GM18499 (cell line): ENCODE measurements at regions not wholly inside any gene's neighbourhood (a gene's known extent, or its start where the extent isn't known, plus 50 kb on each side); places are given as distances from the start of the nearest gene placed in this dataset.

Source experiments
- ATAC-seq: cut with Tn5 transposase; IDR thresholded peaks from one replicate; pipeline ENCODE4 v1.9.1; 2021; ENCODE audit warnings: moderate number of reproducible peaks; ENCODE audit not compliant: insufficient read depth, unreplicated experiment

DNA sequence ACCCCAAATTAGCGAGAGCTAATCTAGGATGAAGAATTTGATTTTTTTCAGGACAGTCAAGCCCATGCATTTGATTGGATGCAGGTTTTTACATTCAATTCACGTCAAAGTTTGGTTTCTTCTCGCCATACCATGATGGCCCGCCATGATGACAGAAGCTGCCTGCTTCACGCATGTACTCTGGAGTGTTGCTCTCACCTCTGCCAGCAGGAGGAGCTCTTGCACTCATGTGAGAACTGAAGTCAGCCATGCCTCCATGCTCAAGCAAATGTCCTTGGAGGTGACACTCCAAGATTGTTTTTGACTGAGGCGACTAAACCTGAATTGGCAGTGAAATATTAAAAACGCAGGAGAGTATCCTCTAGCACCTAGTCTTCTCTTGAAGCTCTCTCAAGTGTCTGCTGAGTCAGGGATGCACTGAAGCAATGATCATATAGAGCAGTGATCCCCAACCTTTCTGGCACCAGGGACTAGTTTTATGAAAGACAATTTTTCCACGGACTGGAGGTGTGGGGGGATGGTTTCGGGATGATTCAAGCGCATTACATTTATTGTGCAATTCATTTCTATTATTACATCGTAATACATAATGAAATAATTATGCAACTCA, 120.9 kb downstream of the SAMMSON start:
- peak; percentile 99 for ATAC-seq

DNA sequence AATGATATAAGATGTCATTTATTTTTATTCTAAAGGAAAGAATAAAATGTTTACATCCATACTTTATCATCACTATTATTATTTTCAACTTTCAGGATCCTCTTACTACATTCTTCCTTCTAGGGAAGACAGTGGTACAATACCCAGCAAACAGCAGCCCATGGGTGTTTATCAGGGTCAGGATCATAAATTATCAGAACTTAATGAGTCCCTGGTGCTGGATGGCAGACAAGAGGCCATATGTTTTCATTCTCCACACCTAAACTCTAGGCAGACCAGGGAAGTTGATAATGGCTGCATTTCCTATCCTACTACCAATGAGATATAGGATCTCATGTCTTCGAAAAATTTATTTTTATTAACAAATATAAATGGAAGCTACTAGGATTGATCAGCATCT, 127.7 kb downstream of the SAMMSON start:
- ATAC-seq = no peak

DNA sequence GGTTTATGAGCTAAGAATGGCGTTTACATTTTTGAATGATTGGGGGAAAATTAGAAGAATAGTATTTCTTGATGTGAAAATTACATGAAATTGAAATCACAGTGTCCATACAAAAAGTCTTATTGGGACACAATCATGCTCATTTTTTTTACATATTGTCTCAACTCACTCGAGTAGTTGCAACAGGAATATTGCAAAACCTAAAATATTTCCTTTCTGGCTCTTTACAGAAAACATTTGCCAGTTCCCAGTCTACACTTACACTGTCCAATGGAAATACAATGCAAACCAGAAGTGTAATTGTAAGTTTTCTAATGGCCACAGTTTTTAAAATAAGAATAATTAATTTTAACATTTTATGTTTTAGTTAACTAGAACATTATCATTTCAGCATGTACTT, 137.8 kb downstream of the SAMMSON start:
- no peak for ATAC-seq

DNA sequence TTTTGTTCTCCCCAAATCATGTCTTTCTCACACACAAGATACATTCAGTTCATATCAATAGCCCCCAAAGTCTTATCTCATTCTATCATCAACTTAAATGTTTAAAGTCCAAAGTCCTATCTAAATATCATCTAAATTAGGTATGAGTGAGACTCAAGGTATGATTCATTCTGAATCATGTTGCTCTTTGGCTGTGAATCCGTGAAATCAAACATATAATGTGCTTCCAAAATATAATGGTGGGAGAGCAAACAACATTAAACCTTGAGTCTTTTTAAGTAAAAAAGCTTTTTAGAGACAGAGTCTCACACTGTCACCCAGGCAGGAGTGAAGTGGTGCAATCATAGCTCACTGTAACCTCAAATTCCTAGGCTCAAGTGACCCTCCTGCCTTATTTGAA, 139.1 kb downstream of the SAMMSON start:
- ATAC-seq = no peak
